SK-N-MC (cell line): ENCODE measurements at regions not wholly inside any gene's neighbourhood (a gene's known extent, or its start where the extent isn't known, plus 50 kb on each side); places are given as distances from the start of the nearest gene placed in this dataset.
"Not testable (repeated sequence)": the region's sequence is repeated elsewhere in the genome, so short reads cannot be mapped to it uniquely, and the experiment has no call there.

Experiments used
- DNase-seq: peaks from one replicate; pipeline ENCODE4 v3.0.0-alpha.2; 2011; ENCODE audit warnings: low read depth, low spot score
- H3K27ac ChIP-seq: fragments of 200-600 bp; sonication (generic); 2 replicates; pipeline ENCODE4 v1.5.1; 2016; ENCODE audit warnings: mixed run types
- H3K36me3 ChIP-seq: fragments of 200-600 bp; sonication (generic); 2 replicates; pipeline ENCODE4 v1.6.1; 2017; ENCODE audit warnings: antibody characterized with exemption, low read length, mixed read lengths; ENCODE audit not compliant: insufficient read depth
- H3K4me3 ChIP-seq: fragments of 200-600 bp; sonication (generic); 2 replicates; pipeline ENCODE4 v1.5.1; 2016
- H3K9ac ChIP-seq: fragments of 200-600 bp; sonication (generic); 2 replicates; pipeline ENCODE4 v1.8.0; 2017; ENCODE audit warnings: mixed run types, mixed read lengths; ENCODE audit not compliant: insufficient read length
- H3K9me3 ChIP-seq: fragments of 200-600 bp; sonication (generic); 2 replicates; pipeline ENCODE4 v1.6.1; 2017; ENCODE audit warnings: low read depth, mild to moderate bottlenecking, antibody characterized with exemption, low read length, moderate library complexity, mixed read lengths
- EZH2 ChIP-seq: fragments of 200-600 bp; sonication (generic); IDR thresholded peaks from one replicate; pipeline ENCODE4 v1.6.1; 2017; ENCODE audit warnings: antibody characterized with exemption
- FOXP2 ChIP-seq: optimal IDR thresholded peaks from 2 replicates; pipeline ENCODE3; 2011; ENCODE audit warnings: mild to moderate bottlenecking, moderate library complexity; ENCODE audit not compliant: insufficient read depth; ENCODE audit errors: extremely low read length, control extremely low read depth
- POLR2AphosphoS5 ChIP-seq: IDR thresholded peaks from 2 replicates; pipeline ENCODE4 v1.6.1; 2012; ENCODE audit warnings: mild to moderate bottlenecking, low read depth, low read length, borderline replicate concordance

GRCh38 chr12:114841557-114842251, 157.7 kb upstream of the TBX3 start:
- H3K36me3 ChIP-seq, result no peaks in the 10 kb centered on the region
- TF ChIP-seq FOXP2 (no peak), EZH2 (no peak), POLR2AphosphoS5 (no peak)
- H3K4me3 ChIP-seq, result no peak overlapping the region
- no peaks in the 10 kb centered on the region for H3K9me3 ChIP-seq
- H3K27ac ChIP-seq, result no peak overlapping the region
- no peak overlapping the region for H3K9ac ChIP-seq
- no peak for DNase-seq

- no peak for DNase-seq
- no peaks in the 10 kb centered on the region for H3K36me3 ChIP-seq
- H3K27ac ChIP-seq, result no peak overlapping the region
- H3K9me3 ChIP-seq, result no peaks in the 10 kb centered on the region
- H3K4me3 ChIP-seq, result no peak overlapping the region
- no peak for TF ChIP-seq FOXP2
- TF ChIP-seq POLR2AphosphoS5, result no peak
- TF ChIP-seq EZH2, result no peak
- H3K9ac ChIP-seq, result no peak overlapping the region
These were observed 154.5 kb upstream of the TBX3 start for GRCh38 chr12:114838480-114838879.

GRCh38 chr12:114836609-114837008, 152.6 kb upstream of the TBX3 start:
- DNase-seq, result no peak
- Histone ChIP-seq H3K27ac (no peak overlapping the region), H3K4me3 (no peak overlapping the region), H3K9me3 (no peaks in the 10 kb centered on the region), H3K9ac (no peak overlapping the region), H3K36me3 (no peaks in the 10 kb centered on the region)
- TF ChIP-seq FOXP2, result no peak
- no peak for TF ChIP-seq EZH2
- TF ChIP-seq POLR2AphosphoS5, result no peak

- Histone ChIP-seq H3K9ac (no peak overlapping the region), H3K9me3 (no peaks in the 10 kb centered on the region), H3K4me3 (no peak overlapping the region), H3K36me3 (no peaks in the 10 kb centered on the region), H3K27ac (no peak overlapping the region)
- DNase-seq, result no peak
- TF ChIP-seq EZH2 (no peak), FOXP2 (no peak), POLR2AphosphoS5 (no peak)
These were observed 151.1 kb upstream of the TBX3 start for GRCh38 chr12:114835031-114835430.

- TF ChIP-seq POLR2AphosphoS5 (no peak), FOXP2 (no peak), EZH2 (no peak)
- no peak overlapping the region for H3K27ac ChIP-seq
- no peak overlapping the region for H3K9ac ChIP-seq
These were observed 150.6 kb upstream of the TBX3 start for GRCh38 chr12:114834621-114835020.

GRCh38 chr12:114829833-114830232, 145.9 kb upstream of the TBX3 start:
- no peaks in the 10 kb centered on the region for H3K36me3 ChIP-seq
- H3K27ac ChIP-seq, result no peak overlapping the region
- H3K9me3 ChIP-seq, result no peaks in the 10 kb centered on the region
- H3K9ac ChIP-seq, result no peak overlapping the region
- H3K4me3 ChIP-seq, result no peak overlapping the region
- DNase-seq, result no peak
- TF ChIP-seq EZH2, result no peak

More at GRCh38 chr12:114834621-114835020, 150.6 kb upstream of the TBX3 start:
- Histone ChIP-seq H3K36me3 (no peaks in the 10 kb centered on the region), H3K4me3 (no peak overlapping the region), H3K9me3 (no peaks in the 10 kb centered on the region)
- no peak for DNase-seq

- not testable (repeated sequence) for DNase-seq, H3K9me3 ChIP-seq, H3K36me3 ChIP-seq, H3K4me3 ChIP-seq, H3K27ac ChIP-seq, H3K9ac ChIP-seq
These were observed 145.3 kb upstream of the TBX3 start for GRCh38 chr12:114829244-114829643.

GRCh38 chr12:114827461-114827860, 143.5 kb upstream of the TBX3 start:
- Histone ChIP-seq H3K36me3 (no peaks in the 10 kb centered on the region), H3K9ac (no peak overlapping the region), H3K9me3 (no peaks in the 10 kb centered on the region), H3K4me3 (no peak overlapping the region), H3K27ac (no peak overlapping the region)
- TF ChIP-seq FOXP2 (no peak), POLR2AphosphoS5 (no peak), EZH2 (no peak)
- no peak for DNase-seq

GRCh38 chr12:114826244-114826643, 142.3 kb upstream of the TBX3 start:
- Histone ChIP-seq H3K9ac (no peak overlapping the region), H3K9me3 (no peaks in the 10 kb centered on the region), H3K36me3 (no peaks in the 10 kb centered on the region), H3K4me3 (no peak overlapping the region), H3K27ac (no peak overlapping the region)
- no peak for TF ChIP-seq POLR2AphosphoS5
- no peak for TF ChIP-seq EZH2
- no peak for TF ChIP-seq FOXP2
- DNase-seq, result no peak
